K562 (cell line): ENCODE measurements at regions not wholly inside any gene's neighbourhood (a gene's known extent, or its start where the extent isn't known, plus 50 kb on each side); places are given as distances from the start of the nearest gene placed in this dataset.

Source experiments
- ATAC-seq: fragments of 200-7000 bp; cut with Tn5 transposase; 3 replicates; pipeline ENCODE4 v1.9.1; 2020; ENCODE audit warnings: moderate library complexity
- BruUV-seq: library from RNA; stranded (reverse); fragments of 400-500 nt; replicated peaks from 2 replicates; lab custom pipeline; 2021; lab: Mats Ljungman, UMichigan
- CTCF ChIA-PET: fragments of 300-600 bp; formaldehyde crosslinking; extraction: SDS; loops from one replicate; lab custom pipeline; 2021; ENCODE audit warnings: low intra/inter-chr PET ratio; lab: Yijun Ruan, JAX
- POLR2A ChIA-PET: fragments of 300-600, 350-650 bp; sonication (Branson Sonifier 250); formaldehyde crosslinking; extraction: SDS; loops from one replicate; lab custom pipeline; 2021; ENCODE audit warnings: antibody characterized with exemption, inconsistent platforms; lab: Yijun Ruan, JAX
- DNase-seq, 4 experiments: peaks; one replicate each; pipeline versions ENCODE4 v3.0.0 to v3.0.0-alpha.2; 2011 to 2018; ENCODE audit warnings: low spot score in 3 of 4, mixed read lengths in 3 of 4; ENCODE audit errors: extremely low read depth in 1 of 4
- FAIRE-seq: peaks from 2 replicates; lab custom pipeline; 2011; peaks lifted over from hg19 to GRCh38; lab: Jason Lieb, UNC
- H2AFZ ChIP-seq: 2 replicates; pipeline ENCODE4 v1.6.0; 2011; ENCODE audit warnings: low read depth, low read length, control low read depth, inconsistent platforms
- H3K27ac ChIP-seq: fragments of 200-600 bp; 3 replicates; pipeline ENCODE4 v1.8.0; 2011; ENCODE audit warnings: low read depth, mild to moderate bottlenecking, control low read depth, inconsistent platforms, low read length, moderate library complexity, mixed read lengths; ENCODE audit errors: extremely low read depth
- H3K27me3 ChIP-seq, 2 experiments: fragments of 300-600 bp in 1 of 2; 2 replicates in 1 of 2; 3 replicates in 1 of 2; pipeline versions ENCODE4 v1.6.0 to v1.8.0; 2011; ENCODE audit warnings: inconsistent platforms in 2 of 2, low read length in 2 of 2, mild to moderate bottlenecking in 1 of 2, mixed read lengths in 1 of 2, moderate library complexity in 1 of 2; ENCODE audit not compliant: control insufficient read depth in 2 of 2, insufficient read depth in 2 of 2
- H3K36me3 ChIP-seq: fragments of 300-600 bp; 3 replicates; pipeline ENCODE4 v1.8.0; 2011; ENCODE audit warnings: mild to moderate bottlenecking, low read length, inconsistent platforms; ENCODE audit not compliant: control insufficient read depth, insufficient read depth
- H3K4me1 ChIP-seq, 2 experiments: fragments of 200-600 bp in 1 of 2; replicated peaks in 1 of 2; 2 replicates in 1 of 2; 3 replicates in 1 of 2; pipeline versions ENCODE4 v1.5.1 to v1.8.0; 2011; ENCODE audit warnings: inconsistent platforms in 2 of 2, low read length in 2 of 2, mild to moderate bottlenecking in 1 of 2, mixed read lengths in 1 of 2, moderate library complexity in 1 of 2; ENCODE audit not compliant: control insufficient read depth in 2 of 2, insufficient read depth in 2 of 2
- H3K4me2 ChIP-seq: 2 replicates; pipeline ENCODE4 v1.6.1; 2011; ENCODE audit warnings: low read length, control low read depth, inconsistent platforms, mixed read lengths; ENCODE audit not compliant: insufficient read depth
- H3K4me3 ChIP-seq: fragments of 200-600 bp; sonication (generic), shearing (Covaris generic); 2 replicates; pipeline ENCODE4 v1.5.1; 2016; ENCODE audit warnings: control low read depth, inconsistent platforms
- H3K79me2 ChIP-seq: fragments of 200-600 bp; 3 replicates; pipeline ENCODE4 v1.8.0; 2011; ENCODE audit warnings: low read length, inconsistent platforms; ENCODE audit not compliant: control insufficient read depth, insufficient read depth
- H3K9ac ChIP-seq, 2 experiments: 2 replicates each; pipeline versions ENCODE4 v1.6.0 to v1.6.1; 2011; ENCODE audit warnings: low read depth in 2 of 2, low read length in 2 of 2, control low read depth in 1 of 2, inconsistent platforms in 1 of 2, mild to moderate bottlenecking in 1 of 2, mixed read lengths in 1 of 2; ENCODE audit not compliant: insufficient read depth in 1 of 2
- H3K9me1 ChIP-seq: one replicate; pipeline ENCODE4 v1.6.0; 2011; ENCODE audit warnings: inconsistent platforms, mild to moderate bottlenecking, low read length, moderate library complexity; ENCODE audit not compliant: control insufficient read depth, insufficient read depth
- H3K9me3 ChIP-seq: replicated peaks from 2 replicates; pipeline ENCODE4 v1.5.1; 2011; ENCODE audit warnings: low read depth, low read length, inconsistent platforms; ENCODE audit not compliant: control insufficient read depth, insufficient read depth
- H4K20me1 ChIP-seq: replicated peaks from 2 replicates; pipeline ENCODE4 v1.6.1; 2011; ENCODE audit warnings: low read length, inconsistent platforms, mixed read lengths; ENCODE audit not compliant: control insufficient read depth, insufficient read depth
- C11orf30 ChIP-seq: fragments of 450-650 bp; IDR thresholded peaks from 2 replicates; pipeline ENCODE4 v1.6.1; 2016; ENCODE audit warnings: low read depth, mild to moderate bottlenecking
- ETS2 ChIP-seq: IDR thresholded peaks from 2 replicates; pipeline ENCODE4 v1.6.1; 2016; ENCODE audit warnings: borderline replicate concordance, missing genetic modification characterization, mild to moderate bottlenecking, moderate library complexity, missing compliant biosample characterization; ENCODE audit not compliant: poor library complexity, severe bottlenecking
- FOXP1 ChIP-seq: sonication (generic); formaldehyde crosslinking; IDR thresholded peaks from 2 replicates; pipeline ENCODE4 v1.8.0; 2022; ENCODE audit warnings: mild to moderate bottlenecking, missing genetic modification reagents
- MAFF ChIP-seq: IDR thresholded peaks from 2 replicates; pipeline ENCODE4 v1.6.1; 2012; ENCODE audit warnings: low read length, improper control_type of control experiment
- MAFG ChIP-seq: fragments of 450-650 bp; conservative IDR thresholded peaks from 2 replicates; pipeline ENCODE4 v1.6.1; 2016; ENCODE audit warnings: missing genetic modification characterization, missing compliant biosample characterization
- MAFK ChIP-seq: IDR thresholded peaks from 2 replicates; pipeline ENCODE4 v1.6.1; 2011; ENCODE audit warnings: low read length, improper control_type of control experiment
- PRPF4 ChIP-seq: fragments of 200-400 bp; formaldehyde crosslinking; IDR thresholded peaks from one replicate; pipeline ENCODE4 v1.6.1; 2017; ENCODE audit warnings: low read length, low read depth, mild to moderate bottlenecking; ENCODE audit not compliant: insufficient read depth, poor library complexity, severe bottlenecking
- SMAD3 ChIP-seq: fragments of 450-650 bp; formaldehyde crosslinking; conservative IDR thresholded peaks from 2 replicates; pipeline ENCODE4 v1.4.0; 2020; ENCODE audit warnings: mild to moderate bottlenecking
- ZNF316 ChIP-seq: fragments of 450-650 bp; IDR thresholded peaks from 2 replicates; pipeline ENCODE4 v1.6.1; 2016
- WGBS: fragments of 100-300 bp; shearing (Covaris generic); methylation state at CpG from one replicate; pipeline ENCODE4 v1.1.6; 2016; ENCODE audit warnings: low coverage, mixed read lengths; ENCODE audit not compliant: insufficient coverage; ENCODE audit errors: missing lambda C conversion rate; 5-methylcytosine and 5-hydroxymethylcytosine counted together
- in situ Hi-C: fragments of 300-500 bp; cut with MboI; formaldehyde crosslinking; loops from 4 replicates; pipeline ENCODE4 v1.15.0; 2018; ENCODE audit warnings: inconsistent platforms, mixed read lengths
- intact Hi-C: fragments of 100-400 bp; cut with micrococcal nuclease; formaldehyde crosslinking; loops from 2 replicates; pipeline ENCODE4 v1.14.2; 2022

DNA sequence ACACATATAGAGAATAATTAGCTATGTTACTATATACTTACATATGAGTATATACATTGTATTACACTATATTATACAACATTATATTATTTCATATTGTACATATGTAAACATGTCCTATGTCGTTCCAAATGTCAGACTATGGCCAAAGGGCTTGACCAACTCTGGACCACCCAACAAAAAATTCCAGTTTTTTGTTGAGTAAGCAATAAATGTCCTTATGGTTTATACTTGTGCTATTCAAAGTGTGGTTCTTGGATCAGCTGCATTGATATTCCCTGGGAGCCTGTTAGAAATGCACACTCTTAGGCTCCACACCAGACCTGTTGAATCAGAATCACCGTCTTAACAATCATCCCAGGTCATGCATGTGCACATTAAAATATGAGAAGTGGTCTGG, 225.4 kb upstream of the ZFP64 start:
- Histone ChIP-seq H3K4me2 (no peak overlapping the region), H3K27ac (no peak overlapping the region), H3K79me2 (no peaks in the 10 kb centered on the region), H3K9me1 (no peaks in the 10 kb centered on the region), H3K27me3 (no peaks in the 10 kb centered on the region), H4K20me1 (no peaks in the 10 kb centered on the region), H3K9ac (no peak overlapping the region), H3K9me3 (no peaks in the 10 kb centered on the region), H2AFZ (no peak overlapping the region), H3K4me1 (no peaks in the 10 kb centered on the region), H3K36me3 (no peaks in the 10 kb centered on the region), H3K4me3 (no peak overlapping the region)
- no TSS peak for BruUV-seq
- 14% methylated on average over 2 of the region's 2 CpGs for WGBS
- intact Hi-C loops (no loop called here), in situ Hi-C loops (no loop called here)
- ATAC-seq (no peak), DNase-seq (no peak), FAIRE-seq (no peak)
- ChIA-PET POLR2A (no interaction called here), CTCF (no interaction called here)
- TF ChIP-seq ZNF316 (peak; percentile 76), C11orf30 (peak; percentile 63; the same call in 1 of the 2 replicates), MAFK (peak; percentile 74), PRPF4 (no peak), MAFF (peak; percentile 81), SMAD3 (no peak), ETS2 (tag) (no peak), MAFG (tag) (peak; percentile 51)

DNA sequence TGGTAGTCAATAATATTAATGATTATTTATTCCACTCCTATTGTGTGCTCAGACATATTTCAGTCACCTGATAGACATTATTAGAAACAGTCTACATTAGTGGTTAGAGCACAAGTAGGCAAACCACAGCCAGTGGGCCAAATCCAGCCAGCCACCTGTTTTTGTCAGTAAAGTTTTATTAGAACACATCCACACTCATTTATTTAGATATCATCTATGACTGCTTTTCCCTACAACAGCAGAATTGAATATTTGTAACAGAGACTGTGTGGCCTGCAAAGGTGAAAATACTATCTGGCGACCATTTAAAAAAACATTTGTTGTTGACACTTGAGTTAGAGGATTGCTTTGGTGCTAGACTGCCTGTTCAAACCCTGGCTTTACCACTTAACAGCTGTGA, 220.0 kb upstream of the ZFP64 start:
- ChIA-PET POLR2A (no interaction called here), CTCF (no interaction called here)
- in situ Hi-C loops = no loop called here
- no peak overlapping the region for H3K4me3 ChIP-seq
- no peak overlapping the region for H3K27ac ChIP-seq
- FAIRE-seq = no peak
- H2AFZ ChIP-seq = no peak overlapping the region
- no peak overlapping the region for H3K4me2 ChIP-seq
- no peak for ATAC-seq
- H3K27me3 ChIP-seq = no peaks in the 10 kb centered on the region
- intact Hi-C loops = no loop called here
- H3K79me2 ChIP-seq = no peaks in the 10 kb centered on the region
- H3K36me3 ChIP-seq = no peaks in the 10 kb centered on the region
- no peak for DNase-seq
- peaks cover 5% of the 10 kb centered on the region for H3K9me1 ChIP-seq
- no TSS peak for BruUV-seq
- H3K4me1 ChIP-seq = peaks cover 0 to 4% of the 10 kb centered on the region in 2 experiments; a peak in 2 of 5 replicates
- H4K20me1 ChIP-seq = no peaks in the 10 kb centered on the region
- WGBS = 20% methylated on average over 1 of the region's 1 CpG
- H3K9ac ChIP-seq = no peak overlapping the region
- H3K9me3 ChIP-seq = no peaks in the 10 kb centered on the region
- no peak for TF ChIP-seq FOXP1 (CRISPR knock-in tag)
